HL-60 (cell line): ENCODE measurements at regions not wholly inside any gene's neighbourhood (a gene's known extent, or its start where the extent isn't known, plus 50 kb on each side); places are given as distances from the start of the nearest gene placed in this dataset.

Source experiments
- DNase-seq, 2 experiments: peaks; one replicate each; pipeline ENCODE4 v3.0.0-alpha.2; 2010 to 2020; ENCODE audit warnings: low read depth in 1 of 2, low spot score in 1 of 2
- H3K27ac ChIP-seq: fragments of 250-450 bp; sonication (Bioruptor Pico); replicated peaks from 2 replicates; pipeline ENCODE4 v1.5.1; 2020; ENCODE audit warnings: mild to moderate bottlenecking, moderate library complexity
- H3K27me3 ChIP-seq: fragments of 250-450 bp; sonication (Bioruptor Pico); 2 replicates; pipeline ENCODE4 v1.5.1; 2021; ENCODE audit warnings: mild to moderate bottlenecking, moderate library complexity; ENCODE audit not compliant: insufficient read depth, poor library complexity, severe bottlenecking
- H3K4me3 ChIP-seq: replicated peaks from 2 replicates; pipeline ENCODE4 v1.5.1; 2011; ENCODE audit warnings: mild to moderate bottlenecking, control low read depth, low read length; ENCODE audit not compliant: insufficient read depth
- GABPA ChIP-seq: IDR thresholded peaks from 2 replicates; pipeline ENCODE4 v1.6.1; 2012; ENCODE audit warnings: low read depth
- POLR2AphosphoS5 ChIP-seq: IDR thresholded peaks from 2 replicates; pipeline ENCODE4 v1.6.1; 2012; ENCODE audit warnings: low read depth
- REST ChIP-seq: IDR thresholded peaks from 2 replicates; pipeline ENCODE4 v1.6.1; 2012; ENCODE audit warnings: low read depth; ENCODE audit not compliant: insufficient replicate concordance
- SPI1 ChIP-seq: IDR thresholded peaks from 2 replicates; pipeline ENCODE4 v1.6.1; 2012; ENCODE audit warnings: low read depth, mild to moderate bottlenecking, borderline replicate concordance
- TF ChIP-seq, protein P1 (sequence below): IDR thresholded peaks from one replicate; pipeline ENCODE4 v1.5.1; 2011; ENCODE audit warnings: low read length, control low read depth, inconsistent platforms; ENCODE audit not compliant: insufficient read depth

DNA sequence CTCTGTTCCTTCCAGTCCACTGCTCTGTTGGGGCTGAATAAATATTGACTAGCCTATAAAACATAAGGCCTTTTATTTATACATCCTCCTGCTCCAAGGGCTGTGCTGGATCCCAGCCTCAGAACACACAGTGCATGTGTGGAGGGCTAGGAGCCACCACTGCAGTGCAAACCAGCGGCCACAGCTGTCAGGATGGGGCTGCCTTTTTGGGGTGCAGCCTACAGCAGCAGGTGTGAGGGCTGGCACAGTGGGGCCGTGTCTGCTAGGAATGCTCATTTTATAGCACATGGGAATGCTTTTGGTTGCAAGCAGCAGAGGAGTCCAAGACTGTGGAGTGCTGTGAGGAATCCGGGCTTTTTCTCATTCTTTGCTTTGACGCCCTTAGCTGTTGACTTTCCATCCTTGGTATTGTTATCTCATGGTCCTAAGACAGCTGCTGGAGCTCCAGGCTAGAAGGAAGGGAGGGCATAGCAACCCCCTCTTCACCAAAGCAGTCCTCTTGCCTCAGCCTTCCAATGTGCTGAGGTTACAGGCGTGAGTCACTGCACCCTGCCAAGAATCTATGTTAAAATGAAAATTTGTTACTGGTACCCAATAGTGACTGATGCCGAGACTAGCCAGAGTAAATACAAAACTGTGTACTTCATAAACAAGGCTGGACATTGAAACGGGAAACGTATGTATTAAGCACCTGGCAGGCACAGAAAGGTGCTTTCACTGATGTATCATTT is 334.3 kb upstream of the GATB start:
- no peak for DNase-seq
- no peak overlapping the region for H3K4me3 ChIP-seq
- H3K27me3 ChIP-seq: no peaks in the 10 kb centered on the region
- TF ChIP-seq REST: no peak
- TF ChIP-seq SPI1: no peak
- TF ChIP-seq, protein P1, sequence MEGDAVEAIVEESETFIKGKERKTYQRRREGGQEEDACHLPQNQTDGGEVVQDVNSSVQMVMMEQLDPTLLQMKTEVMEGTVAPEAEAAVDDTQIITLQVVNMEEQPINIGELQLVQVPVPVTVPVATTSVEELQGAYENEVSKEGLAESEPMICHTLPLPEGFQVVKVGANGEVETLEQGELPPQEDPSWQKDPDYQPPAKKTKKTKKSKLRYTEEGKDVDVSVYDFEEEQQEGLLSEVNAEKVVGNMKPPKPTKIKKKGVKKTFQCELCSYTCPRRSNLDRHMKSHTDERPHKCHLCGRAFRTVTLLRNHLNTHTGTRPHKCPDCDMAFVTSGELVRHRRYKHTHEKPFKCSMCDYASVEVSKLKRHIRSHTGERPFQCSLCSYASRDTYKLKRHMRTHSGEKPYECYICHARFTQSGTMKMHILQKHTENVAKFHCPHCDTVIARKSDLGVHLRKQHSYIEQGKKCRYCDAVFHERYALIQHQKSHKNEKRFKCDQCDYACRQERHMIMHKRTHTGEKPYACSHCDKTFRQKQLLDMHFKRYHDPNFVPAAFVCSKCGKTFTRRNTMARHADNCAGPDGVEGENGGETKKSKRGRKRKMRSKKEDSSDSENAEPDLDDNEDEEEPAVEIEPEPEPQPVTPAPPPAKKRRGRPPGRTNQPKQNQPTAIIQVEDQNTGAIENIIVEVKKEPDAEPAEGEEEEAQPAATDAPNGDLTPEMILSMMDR: no peak
- no peak for TF ChIP-seq GABPA
- no peak overlapping the region for H3K27ac ChIP-seq

DNA sequence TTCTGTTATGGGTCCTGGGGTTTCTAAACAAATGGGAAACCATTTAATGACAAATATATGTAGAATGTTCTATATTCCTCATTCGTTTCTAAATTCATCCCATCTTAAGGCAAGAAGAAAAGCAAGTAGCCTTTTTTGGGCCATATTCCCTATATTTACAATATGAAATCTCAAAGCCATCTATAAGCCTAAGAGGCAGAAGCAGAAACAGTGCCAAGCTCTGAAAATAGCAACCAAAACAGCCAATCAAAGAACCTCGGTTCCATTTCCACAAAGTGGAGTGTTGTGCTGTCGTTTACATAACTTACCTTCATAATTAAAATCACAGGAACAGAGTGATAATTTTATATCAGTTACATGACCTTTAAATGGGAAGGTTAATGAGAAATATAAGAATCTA is 330.6 kb upstream of the GATB start:
- TF ChIP-seq REST (no peak), GABPA (no peak), POLR2AphosphoS5 (no peak), SPI1 (no peak)
- TF ChIP-seq, protein P1: no peak
- no peak for DNase-seq
- no peaks in the 10 kb centered on the region for H3K27me3 ChIP-seq
- no peak overlapping the region for H3K4me3 ChIP-seq
- no peak overlapping the region for H3K27ac ChIP-seq

DNA sequence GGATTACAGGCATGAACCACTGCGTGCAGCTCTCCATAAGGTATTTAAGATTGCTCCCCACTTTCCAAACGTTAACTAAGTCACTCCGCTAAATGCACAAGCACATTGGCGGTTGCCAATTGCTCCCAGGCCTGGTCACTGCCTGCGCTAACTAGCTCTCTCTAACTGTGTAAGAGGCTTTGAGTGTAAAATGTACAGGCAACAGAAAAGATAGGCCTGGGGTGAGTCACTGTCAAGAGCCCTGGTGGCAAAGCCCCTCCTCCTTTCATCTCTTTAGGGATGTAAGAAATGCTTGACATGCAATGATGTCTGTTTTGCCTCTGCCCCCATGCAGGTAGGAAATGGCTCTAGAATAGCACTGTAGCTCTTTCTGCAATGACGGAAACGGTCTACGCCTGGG is 329.7 kb upstream of the GATB start:
- no peak overlapping the region for H3K4me3 ChIP-seq
- H3K27me3 ChIP-seq: no peaks in the 10 kb centered on the region
- TF ChIP-seq GABPA (no peak), REST (no peak), POLR2AphosphoS5 (no peak)
- TF ChIP-seq, protein P1: no peak
- DNase-seq: no peak
- no peak overlapping the region for H3K27ac ChIP-seq
